Astrocyte of the hippocampus (primary cell): ENCODE measurements at regions not wholly inside any gene's neighbourhood (a gene's known extent, or its start where the extent isn't known, plus 50 kb on each side); places are given as distances from the start of the nearest gene placed in this dataset.
A peak's percentile ranks its signal among the peaks of the same experiment; 100 is the strongest.

Experiments used
- DNase-seq: peaks from one replicate; pipeline ENCODE4 v3.0.0; 2011; ENCODE audit warnings: low read depth, low spot score

DNA sequence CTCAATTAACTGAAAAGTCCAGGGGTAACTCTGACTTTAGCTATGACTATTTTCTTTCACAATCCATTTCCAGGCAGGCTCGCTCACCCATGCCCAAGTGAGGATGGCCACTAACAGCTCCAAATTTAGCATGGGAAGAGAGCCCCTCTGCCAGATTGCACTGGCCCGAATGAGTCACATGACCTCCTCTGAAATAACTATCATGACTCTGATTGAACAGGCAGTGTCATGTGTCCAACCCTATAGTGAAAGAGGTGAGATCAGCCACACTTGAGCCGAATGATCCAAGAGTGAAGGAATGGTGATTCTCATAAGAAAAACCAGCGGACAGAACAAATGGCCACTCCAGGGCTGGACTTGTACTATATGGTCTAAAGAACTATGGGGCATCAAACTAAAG lies 242.3 kb downstream of the NSG2 start:
- DNase-seq = no peak

DNA sequence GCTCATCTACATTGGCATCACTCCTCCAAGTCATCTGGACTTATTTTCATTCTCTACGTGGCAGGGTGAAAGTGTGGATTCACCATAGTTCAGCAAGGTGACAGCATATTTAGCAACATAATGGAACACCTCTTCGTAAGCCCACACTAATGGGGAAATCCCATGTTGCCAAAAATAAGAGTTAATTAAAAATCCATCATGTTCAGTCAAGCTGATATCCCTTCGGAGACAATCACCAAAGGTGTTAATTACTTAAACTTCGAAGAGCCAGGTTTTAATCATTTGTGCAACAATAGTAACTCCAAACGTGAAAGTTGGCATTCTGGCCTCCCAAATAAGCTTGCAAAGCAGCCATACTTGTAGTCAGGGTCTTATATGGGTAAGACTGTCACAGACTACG lies 242.9 kb downstream of the NSG2 start:
- DNase-seq = no peak

DNA sequence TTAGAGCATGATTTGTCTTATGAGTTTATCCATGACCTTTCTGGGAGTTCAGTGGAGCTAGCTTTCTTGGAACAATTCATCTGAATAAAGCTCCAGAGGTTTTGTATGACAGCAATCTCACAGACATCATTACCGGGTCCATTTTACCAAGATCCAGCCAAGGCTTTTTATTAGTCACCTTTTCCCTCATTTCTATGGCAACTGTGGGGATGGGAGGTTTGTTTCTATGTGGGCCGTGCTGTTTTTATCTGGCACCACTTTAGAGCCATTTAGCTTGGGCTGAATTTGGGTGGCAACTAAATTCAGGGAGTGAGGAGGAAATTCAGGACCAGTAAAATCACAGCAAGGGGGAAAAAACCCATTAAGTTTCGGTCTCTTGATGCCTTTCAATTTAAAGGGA lies 245.7 kb downstream of the NSG2 start:
- no peak for DNase-seq

DNA sequence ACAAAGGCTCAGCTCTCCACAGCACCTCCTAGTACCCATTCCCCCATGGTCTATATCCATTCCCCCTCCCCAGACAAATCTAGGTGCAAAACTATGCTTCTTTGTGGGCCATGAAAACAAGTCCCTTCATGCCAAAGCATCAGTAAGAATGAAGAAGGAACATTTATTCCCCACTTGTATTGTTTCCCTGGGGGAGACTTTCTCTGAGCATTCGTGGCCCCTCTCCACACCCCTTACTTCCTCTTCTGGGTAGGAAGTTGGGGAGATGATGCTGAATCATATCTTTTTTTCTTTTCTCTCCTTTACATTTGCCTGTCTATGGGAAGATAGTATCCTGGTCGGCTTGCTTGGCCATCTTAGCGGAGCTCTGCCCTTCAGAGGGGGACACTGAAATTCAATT lies 246.8 kb downstream of the NSG2 start:
- DNase-seq = no peak

DNA sequence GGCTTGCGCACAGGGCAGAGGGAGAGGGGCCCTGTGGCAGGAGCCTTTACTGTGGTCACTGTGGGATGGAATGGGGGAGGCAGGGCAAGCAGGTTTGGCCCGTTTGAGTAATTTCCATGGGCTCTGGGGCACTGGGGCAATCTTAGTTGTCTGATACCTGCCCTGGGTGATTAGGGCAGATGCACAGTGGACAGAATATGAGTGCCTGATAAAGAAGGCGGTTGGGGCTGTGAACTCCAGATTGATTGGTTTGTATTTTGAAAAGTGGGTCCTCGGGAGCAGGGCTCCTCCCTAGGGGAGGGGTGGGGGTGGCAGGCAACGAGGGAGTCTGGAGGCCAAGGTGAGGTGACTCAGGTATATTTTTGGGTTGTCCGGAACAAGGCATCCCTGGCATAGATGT lies 247.5 kb downstream of the NSG2 start:
- no peak for DNase-seq

DNA sequence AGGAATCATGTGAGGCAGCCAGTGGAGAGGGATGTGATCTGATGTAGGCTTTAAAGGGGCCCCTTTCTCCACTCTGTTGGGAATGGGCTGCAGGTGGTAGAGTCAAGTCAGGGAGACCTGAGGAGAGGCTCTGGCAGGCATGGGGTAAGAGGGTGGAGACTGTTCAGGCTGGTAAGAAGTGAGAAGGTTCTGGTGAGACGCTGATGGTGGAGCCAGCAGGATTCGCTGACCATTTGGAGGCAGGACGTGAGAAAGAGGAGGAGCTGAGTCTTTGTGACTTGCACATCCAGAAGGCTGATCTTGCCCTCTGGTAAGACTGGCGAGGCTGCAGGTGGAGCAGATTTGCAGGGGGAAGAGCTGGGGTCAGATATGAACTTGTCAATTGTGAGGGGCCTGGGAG lies 248.0 kb downstream of the NSG2 start:
- no peak for DNase-seq

DNA sequence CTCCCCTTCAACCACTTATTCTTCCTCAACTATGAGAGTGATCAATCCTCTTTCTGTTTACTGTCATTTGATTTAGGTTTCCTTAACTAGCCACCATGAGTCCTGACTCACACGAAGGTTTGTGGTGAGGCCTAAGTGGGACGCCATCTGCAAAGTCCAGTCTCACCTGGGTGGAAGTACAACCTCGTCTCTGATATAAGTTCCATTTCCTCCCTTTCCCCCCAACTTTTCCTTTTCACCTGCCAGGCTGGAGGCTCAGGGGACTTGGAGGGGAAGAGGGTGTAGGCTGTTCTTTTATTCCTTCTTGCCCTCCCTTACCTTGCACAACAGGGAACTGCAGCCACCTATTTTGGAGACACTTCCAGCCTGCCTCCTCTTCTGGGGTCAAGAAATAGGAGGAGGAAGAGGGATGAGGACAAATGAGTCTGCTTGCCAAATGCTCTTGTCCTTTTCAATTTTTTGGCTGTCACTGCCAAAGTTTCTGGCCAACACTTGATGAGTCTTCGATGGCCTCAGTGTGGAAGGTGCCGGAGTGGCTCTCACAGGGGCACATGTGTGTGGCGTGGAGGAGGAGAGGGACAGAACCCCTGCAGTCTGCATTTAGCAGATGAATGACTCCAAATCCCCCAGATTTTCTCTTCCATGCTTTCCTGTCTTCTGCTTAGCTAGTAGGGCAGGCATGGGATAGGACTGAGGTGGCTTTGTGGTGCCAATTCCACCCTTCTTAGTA lies 249.6 kb downstream of the NSG2 start:
- no peak for DNase-seq

DNA sequence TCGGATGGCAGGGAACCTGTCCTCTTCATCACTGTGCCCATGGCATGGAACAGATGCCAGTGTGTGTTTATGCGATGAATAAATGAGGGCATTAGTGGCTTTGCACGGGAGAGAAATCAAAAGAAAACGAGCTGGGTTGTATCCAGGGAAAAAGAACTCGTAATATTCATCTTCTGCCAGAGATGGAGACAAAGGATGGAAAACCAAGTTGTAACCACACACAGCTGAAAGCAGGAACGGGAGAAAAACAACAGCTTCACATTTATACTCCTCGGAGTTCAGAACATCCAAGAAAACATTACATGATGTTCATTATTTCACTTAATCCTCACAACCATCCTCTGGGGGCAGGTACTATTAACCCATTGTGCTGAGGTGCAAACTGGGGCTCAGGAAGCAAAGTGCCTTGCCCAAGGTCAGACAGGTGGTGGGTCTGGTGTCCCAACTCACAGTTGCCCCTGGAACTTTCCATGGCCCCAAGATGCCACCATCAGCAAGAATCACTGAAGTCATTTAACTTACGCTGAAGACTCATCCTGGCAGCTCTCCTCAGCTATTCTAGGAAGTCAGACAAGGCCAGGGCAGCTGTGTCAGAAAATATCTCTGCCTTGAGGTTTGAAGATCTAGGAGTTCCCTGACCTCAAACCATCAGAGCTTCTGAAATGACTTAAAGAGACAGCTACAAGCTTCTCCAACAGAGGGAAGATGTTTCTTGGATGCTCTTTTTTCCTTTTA lies 250.4 kb downstream of the NSG2 start:
- no peak for DNase-seq

DNA sequence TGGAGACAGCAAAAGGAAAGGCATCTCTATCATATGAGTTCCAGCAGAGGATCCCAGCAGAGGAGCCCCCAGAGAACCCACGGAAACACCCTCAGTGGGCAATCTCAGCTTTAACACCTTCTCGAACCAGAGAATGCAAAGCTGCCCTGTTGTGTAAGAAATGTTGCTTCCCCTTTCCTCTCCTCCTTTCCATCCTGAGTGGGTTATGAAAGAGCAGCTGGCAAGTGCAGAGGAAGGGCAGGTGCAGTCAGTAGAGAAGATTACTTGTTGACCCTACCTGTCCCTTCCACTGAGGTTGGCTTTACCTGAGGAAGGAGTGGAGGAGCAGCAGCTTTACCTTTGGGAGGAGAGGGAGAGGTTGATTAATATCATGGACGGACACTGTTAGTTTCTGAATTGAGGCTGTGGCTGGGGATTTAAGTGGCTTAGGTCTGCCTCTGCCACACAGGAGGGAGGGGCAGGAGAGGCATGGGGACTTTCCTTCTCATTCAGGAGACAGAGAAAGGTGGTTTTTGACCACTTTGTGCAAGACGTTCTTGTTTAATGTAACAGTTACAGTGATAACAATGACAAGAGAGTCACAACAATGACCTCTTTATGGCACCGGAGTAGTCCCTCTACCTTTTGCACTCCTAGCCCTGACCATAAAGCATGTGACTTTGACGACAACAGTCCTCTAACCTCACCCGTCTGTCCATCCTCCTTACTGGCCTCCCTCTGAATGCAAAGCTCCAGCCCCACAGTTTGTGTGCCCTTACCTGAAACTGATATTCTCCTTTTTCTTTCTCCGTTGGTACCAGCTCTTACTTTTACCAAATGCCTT lies 254.8 kb downstream of the NSG2 start:
- DNase-seq = no peak

DNA sequence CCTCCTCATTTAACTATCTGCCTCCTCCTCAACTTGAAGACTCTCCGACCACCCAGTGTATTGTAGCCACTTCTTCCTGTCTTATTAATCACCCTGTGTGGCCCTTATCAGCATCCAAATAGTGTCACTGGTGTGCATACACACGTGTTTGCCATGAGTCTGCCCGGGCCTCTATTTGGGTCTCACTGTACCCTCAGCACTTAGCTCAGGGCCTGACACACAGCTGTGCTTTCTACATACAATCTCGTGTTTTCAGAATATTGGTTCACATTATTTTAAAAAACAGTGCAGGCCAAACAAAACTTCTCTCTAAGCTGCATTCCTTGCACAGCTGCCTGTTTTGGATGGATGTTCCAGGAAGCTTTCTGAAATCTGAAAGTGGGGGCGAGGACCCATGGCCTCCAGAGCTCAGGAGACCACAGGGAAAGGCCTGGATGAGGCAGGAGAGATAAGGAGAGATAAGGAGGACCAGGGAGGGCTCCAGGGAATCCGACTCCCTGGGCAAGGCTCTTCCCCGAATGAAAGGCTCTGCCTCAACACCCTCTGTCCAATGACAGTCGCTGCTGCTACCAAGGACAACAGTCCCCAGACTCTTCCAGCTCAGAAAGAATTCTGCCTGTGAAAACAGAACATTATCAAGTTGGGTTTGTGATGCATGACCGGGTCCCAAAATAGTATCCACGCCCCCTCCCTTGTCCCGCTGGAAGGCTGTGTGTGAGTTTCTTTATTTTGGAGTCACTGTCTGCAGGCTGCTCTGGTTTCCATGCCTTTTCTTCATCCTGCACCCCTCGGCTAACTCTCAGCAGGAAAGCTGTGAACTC lies 255.6 kb downstream of the NSG2 start:
- DNase-seq = no peak

DNA sequence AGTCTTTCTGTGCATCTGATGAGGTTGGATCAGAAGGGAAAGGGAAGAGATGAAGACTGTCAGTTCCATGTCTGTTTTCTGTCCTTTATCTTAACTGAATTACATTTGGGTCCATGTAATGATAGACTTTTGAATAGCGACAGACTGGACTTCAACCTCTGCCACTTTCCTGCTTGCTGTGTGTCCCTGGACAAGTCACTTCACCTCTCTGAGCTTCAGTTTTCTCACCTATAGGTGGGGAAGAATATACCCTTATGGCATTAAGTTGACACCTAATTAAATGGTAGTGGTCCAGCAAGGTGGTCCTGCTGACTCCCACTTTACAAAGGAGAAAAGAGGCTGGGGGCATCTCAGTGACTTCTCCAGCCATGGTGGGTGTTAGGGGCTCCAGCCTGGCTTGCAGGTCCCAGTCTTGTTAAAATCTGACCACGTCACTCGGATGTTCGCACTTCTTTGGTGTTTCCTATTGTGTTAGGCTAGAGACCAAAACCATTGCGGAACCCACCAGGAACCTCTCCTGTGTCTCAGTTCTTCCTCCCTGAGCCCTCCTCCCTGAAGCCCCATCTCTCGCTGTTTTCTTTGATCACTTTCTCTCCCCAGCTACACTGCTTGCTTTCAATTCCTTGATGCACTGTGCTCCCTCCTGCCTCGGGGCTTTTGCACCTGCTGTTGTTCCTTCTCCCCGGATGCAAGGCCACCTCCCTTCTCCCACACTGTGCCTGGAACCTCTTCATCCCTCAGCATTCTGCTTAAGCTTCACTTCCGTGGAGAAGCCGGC lies 256.5 kb downstream of the NSG2 start:
- DNase-seq = no peak

DNA sequence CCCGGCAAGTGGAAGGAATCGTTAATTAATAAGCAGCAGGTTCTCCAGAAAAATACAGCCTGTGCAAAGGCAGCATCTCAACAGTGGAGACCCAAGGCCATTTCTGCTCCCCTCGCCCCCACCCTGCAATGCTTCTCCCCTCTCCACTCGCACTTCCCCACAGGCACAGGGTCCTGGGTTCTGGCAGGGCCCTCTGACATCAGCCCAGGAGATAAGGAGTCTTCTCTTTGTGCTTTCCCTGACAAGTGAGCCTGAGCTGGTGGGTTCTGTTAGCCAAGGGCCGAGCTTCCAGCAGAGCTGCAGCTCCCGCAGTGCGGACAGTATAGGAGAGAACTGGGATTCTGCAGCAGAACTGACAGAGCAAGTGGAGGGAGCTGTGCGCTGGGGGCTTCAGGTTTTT lies 257.5 kb downstream of the NSG2 start:
- no peak for DNase-seq

DNA sequence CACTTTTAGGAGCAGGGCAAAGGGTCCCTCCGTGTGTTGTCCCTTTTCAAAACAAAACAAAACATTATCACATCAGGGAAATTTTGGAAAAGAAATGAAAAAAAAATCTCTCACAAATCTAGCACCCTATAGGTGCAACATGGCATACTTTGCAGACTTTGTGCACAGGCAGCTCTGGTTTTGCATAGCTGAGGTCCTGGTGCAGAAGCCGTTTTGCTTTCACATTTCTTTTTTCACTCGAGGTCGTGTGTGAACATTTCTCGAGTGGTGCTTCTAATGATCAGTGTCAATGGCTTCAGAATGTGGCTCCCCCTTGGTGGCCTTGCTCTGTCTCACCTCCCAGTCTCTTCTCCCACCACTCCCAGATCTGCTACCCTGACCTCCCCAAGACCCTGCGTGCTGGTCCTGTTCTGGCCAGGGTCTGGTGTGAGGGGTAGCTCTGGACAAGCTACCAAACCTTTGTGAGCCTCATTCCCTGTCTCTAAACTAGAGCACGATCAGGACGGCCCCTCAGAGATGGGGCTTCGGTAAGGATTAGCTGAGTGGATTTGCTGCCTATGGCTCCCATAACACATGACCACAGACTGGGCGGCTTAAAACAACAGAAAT lies 258.0 kb downstream of the NSG2 start:
- DNase-seq = no peak

DNA sequence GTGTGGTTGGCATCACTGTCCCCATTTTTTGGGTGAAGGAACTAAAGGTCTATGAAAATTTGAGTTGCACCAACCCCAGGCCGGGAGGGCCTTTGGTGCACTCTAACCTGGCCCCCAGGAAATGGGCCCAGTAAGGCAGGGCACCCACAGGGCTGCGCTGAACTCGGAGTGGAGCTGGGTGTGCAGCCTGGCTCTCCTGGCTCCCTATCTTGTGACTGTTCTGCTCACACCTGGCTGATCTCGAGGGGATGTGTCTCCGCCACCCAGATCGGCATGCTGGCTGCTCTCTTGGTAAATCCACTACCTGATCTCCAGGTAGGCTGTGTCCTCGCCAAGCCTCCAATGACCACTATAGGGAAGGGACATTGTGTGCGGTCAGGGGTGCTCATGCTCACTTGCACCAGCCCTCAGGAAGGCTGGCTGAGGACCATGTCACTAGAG lies 259.8 kb downstream of the NSG2 start:
- no peak for DNase-seq

DNA sequence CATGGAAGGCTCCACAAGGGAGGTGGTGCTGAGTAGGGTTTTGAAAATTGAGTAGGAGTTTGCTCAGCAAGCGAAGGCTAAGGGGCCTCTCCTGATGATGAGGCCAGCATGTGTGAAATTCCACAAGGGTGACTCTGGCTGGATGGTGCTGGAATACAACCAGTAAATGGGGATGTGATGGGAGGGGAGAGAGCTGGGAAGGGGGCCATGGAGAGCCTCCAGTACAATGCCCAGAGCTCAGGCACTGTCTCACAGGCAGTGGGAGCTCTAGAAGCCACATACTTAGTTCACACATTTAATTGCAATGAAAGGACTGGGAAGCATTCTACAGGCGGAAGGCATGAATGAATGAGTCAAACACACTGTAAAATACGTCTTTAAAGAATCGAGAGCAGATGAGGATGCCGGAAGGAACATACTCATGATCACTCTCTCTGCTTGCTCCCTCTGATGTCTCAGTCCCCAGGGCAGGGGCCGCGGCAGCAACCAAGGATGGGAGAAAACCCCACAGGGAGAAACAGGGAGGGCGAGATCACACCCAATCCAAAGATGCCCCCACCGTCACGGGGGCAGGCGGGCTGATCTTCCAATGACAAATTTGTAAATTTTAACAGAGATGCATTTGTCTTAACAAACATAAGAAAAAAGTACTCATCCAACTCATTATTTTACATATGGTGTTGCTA lies 261.0 kb downstream of the NSG2 start:
- peak; percentile 40 for DNase-seq

DNA sequence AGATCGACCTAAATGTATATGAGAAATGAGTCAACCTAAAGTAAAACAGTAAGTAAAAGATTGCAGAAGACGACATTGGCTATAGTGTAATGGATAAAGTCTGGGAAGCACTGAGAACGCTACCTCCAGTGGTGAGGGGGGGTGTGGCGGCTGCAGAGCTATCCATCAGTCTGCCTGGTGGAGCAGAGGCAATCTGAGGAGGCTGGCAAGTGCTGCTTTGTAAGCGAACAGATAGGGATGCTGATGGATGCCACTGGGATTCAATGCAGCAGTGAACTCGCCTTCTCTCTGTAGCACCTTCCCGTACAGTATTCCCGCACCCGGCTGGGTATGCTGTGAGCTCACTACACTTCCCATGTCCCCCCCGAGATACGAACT lies 261.5 kb downstream of the NSG2 start:
- DNase-seq = no peak

DNA sequence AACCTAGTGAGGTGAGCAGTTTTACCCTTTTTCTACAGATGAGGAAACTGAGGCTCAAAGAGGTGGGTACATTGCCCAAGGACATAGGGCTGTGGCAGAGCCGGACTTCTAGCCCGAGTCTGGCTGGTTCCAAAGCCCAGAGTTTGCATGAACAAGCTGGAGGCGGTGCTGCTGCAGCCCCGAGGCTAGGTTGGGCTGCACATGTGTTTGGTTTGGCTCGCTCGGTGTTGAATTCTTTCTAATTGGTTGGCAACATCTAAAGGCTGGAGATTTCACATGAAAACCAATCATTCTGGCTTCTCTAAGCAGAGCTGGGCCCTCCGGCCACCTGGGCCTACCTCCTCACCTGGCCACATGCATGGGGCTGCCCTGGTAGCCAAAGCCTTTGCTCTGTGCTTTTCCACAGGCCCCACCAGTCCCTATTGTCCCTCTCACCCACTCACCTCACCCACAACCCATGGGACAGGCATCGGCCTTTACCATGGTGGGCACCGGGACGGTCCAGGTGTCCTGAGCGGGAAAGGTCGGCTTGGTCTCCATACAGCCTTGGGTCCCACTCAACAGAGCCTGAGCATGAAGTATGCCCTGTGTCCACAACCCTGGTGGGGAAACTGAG lies 262.3 kb downstream of the NSG2 start:
- DNase-seq = peak; percentile 23

DNA sequence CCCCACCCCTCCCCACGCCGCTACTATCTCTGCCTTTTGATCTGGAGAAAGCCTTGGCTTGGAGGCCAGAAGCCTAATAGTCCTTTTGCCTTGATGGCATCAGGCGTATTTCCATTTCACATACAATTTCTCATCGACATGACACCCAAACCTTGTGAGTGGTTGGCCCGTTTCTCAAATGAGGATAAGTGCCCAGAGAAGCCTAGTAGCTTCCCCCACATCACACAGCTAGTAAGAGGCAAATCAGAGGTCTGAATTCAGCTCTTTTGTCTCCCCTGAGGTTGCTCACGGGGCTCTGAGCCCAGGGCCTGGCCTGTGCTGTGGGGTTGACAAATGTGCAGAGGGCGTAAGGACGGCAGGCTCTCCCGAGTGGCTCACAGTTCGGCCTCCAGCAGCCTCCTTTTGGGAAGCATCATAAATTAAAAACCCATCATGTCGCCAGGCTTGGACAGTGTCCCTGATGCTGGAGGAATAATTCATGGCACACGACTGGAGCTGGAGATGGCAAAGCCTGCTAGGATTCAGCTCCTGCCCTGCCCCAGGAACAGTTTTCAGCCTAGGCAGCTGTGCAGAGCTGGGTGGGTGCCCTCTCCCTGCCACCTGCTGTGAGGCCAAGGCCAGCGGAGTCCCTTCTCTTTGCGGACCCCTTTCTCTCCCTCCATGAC lies 263.8 kb downstream of the NSG2 start:
- DNase-seq = no peak

DNA sequence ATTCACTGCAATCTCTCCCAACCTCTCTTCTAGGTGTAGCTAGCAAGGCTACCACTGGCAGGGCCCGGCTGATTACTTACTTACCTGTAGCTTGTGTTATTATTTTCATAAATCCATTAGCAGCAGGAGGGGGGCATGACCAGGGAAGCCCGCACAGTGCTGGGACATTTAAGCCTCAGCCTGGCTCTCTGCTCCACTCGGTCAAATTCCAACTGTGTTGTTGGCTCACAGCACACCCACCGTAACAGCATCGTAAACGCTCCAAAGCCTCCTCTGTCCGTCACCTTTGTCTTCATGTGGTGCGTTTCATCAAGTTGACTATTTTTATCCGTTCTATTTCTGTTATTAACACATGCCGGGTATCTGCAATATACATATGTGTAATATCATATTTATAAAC lies 264.7 kb downstream of the NSG2 start:
- DNase-seq = no peak
